Breast epithelium (tissue), 3 donors: ENCODE measurements at regions not wholly inside any gene's neighbourhood (a gene's known extent, or its start where the extent isn't known, plus 50 kb on each side); places are given as distances from the start of the nearest gene placed in this dataset.

Experiments
- POLR2A ChIP-seq: fragments of 450-650 bp; IDR thresholded peaks from one replicate; pipeline ENCODE4 v1.6.1; 2016; ENCODE audit warnings: antibody characterized with exemption, mild to moderate bottlenecking, moderate library complexity
- TF ChIP-seq, protein P1 (sequence below), 3 donors: fragments of 450-650 bp; IDR thresholded peaks; one replicate each; pipeline ENCODE4 v1.5.1; 2016 to 2017; ENCODE audit warnings: antibody characterized with exemption in 3 of 3, mild to moderate bottlenecking in 3 of 3, moderate library complexity in 3 of 3

DNA sequence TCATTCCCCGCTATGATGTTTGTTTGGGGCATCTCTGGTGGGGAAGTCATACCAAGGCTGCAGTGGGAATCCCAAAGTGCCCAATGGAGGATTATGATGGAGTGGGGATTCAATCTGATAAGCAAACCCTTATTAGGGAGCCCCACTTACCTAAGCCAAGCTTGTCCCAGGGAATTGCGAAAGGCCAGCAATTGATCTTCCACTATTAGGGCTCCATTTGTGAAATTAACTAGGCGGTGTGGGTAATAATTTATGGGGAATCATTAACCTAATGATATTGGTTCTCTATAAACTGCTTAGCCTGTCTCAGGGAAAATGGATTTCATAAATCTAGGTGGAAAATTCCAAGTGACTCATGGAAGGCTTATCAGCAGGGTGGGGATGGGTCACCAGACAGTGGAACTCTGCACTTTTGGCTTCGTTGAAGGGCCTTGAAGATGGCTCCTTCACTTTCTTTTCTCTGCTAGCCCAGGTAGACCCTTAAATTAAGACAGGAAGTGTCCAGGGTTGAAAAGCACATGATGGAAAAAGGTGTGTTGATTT is 113.0 kb upstream of the WSCD2 start:
- TF ChIP-seq, protein P1, sequence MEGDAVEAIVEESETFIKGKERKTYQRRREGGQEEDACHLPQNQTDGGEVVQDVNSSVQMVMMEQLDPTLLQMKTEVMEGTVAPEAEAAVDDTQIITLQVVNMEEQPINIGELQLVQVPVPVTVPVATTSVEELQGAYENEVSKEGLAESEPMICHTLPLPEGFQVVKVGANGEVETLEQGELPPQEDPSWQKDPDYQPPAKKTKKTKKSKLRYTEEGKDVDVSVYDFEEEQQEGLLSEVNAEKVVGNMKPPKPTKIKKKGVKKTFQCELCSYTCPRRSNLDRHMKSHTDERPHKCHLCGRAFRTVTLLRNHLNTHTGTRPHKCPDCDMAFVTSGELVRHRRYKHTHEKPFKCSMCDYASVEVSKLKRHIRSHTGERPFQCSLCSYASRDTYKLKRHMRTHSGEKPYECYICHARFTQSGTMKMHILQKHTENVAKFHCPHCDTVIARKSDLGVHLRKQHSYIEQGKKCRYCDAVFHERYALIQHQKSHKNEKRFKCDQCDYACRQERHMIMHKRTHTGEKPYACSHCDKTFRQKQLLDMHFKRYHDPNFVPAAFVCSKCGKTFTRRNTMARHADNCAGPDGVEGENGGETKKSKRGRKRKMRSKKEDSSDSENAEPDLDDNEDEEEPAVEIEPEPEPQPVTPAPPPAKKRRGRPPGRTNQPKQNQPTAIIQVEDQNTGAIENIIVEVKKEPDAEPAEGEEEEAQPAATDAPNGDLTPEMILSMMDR (IDR thresholded peaks at IDR 0.05) = no peak
- TF ChIP-seq POLR2A = no peak
